ENCODE measurements at regions not wholly inside any gene's neighbourhood (a gene's known extent, or its start where the extent isn't known, plus 50 kb on each side); places are given as distances from the start of the nearest gene placed in this dataset.

DNA sequence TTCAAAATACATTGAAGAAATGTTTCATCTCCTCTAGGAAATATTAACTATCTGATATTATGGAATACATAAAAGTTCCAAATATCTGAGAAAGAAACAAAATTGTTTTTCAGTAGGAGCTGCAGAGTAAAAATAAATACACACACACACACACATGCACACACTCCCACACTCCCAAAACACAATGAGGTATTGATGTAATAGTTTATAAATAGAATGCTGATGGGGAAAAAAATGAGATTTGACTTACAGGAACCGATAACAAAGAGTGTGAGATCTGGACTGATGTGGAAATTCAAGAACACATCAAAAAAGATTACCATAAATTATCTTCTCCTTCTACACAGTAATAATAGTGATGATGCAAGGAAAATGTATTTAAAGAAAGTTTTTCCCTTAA lies 438.0 kb upstream of the CELF2 start:
- H3K27ac ChIP-seq (ENCODE audit: low read depth, low read length, severe bottlenecking), result no peak overlapping the region
- H3K36me3 ChIP-seq (ENCODE audit: control insufficient read depth, insufficient read depth, low read length), result no peaks in the 10 kb centered on the region
- no peaks in the 10 kb centered on the region for H3K9me3 ChIP-seq (ENCODE audit: control insufficient read depth, low read length)
- H3K4me1 ChIP-seq (ENCODE audit: control insufficient read depth, insufficient read depth, low read length, poor library complexity, severe bottlenecking), result no peaks in the 10 kb centered on the region
- no CpG with 5 or more reads among the region's 1 CpG for WGBS, 2 experiments (ENCODE audit: insufficient coverage in 2 of 2)
- H3K4me3 ChIP-seq (ENCODE audit: extremely low read depth, insufficient read depth, low read length, poor library complexity, severe bottlenecking), result no peak overlapping the region

DNA sequence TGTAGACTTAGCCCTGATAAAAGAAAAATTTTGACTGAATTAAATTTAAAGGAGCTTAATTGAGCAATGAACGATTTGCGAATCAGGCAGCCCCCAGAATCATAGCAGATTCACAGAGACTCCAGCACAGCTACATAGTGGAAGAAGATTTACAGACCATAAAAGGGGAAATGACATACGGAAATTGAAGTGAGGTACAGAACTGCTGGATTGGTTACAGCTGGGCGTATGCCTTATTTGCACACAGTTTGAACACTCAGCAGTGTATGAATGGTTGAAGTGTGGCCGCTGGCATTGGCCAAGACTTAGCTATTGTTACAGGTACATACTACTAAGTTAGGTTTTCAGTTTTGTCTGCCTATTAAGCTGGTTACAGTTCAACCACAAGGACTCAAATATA lies 433.5 kb upstream of the CELF2 start:
- no peaks in the 10 kb centered on the region for H3K9me3 ChIP-seq (ENCODE audit: control insufficient read depth, low read length)
- no peak overlapping the region for H3K4me3 ChIP-seq (ENCODE audit: extremely low read depth, insufficient read depth, low read length, poor library complexity, severe bottlenecking)
- WGBS, 2 experiments (ENCODE audit: insufficient coverage in 2 of 2), result 97 to 100% methylated on average over 2 to 4 of the region's 5 CpGs
- no peaks in the 10 kb centered on the region for H3K36me3 ChIP-seq (ENCODE audit: control insufficient read depth, insufficient read depth, low read length)
- peaks cover 5% of the 10 kb centered on the region for H3K4me1 ChIP-seq (ENCODE audit: control insufficient read depth, insufficient read depth, low read length, poor library complexity, severe bottlenecking)
- H3K27ac ChIP-seq (ENCODE audit: low read depth, low read length, severe bottlenecking), result no peak overlapping the region

GRCh38 chr10:10587744-10588393 lies 429.8 kb upstream of the CELF2 start:
- Histone ChIP-seq H3K27ac (ENCODE audit: low read depth, low read length, severe bottlenecking) (no peak overlapping the region), H3K4me1 (ENCODE audit: control insufficient read depth, insufficient read depth, low read length, poor library complexity, severe bottlenecking) (peaks cover 11% of the 10 kb centered on the region), H3K36me3 (ENCODE audit: control insufficient read depth, insufficient read depth, low read length) (no peaks in the 10 kb centered on the region), H3K9me3 (ENCODE audit: control insufficient read depth, low read length) (no peaks in the 10 kb centered on the region), H3K4me3 (ENCODE audit: extremely low read depth, insufficient read depth, low read length, poor library complexity, severe bottlenecking) (no peak overlapping the region)
- 91% methylated on average over 4 of the region's 5 CpGs; no CpG with 5 or more reads in 1 of the 2 experiments for WGBS, 2 experiments (ENCODE audit: insufficient coverage in 2 of 2)

DNA sequence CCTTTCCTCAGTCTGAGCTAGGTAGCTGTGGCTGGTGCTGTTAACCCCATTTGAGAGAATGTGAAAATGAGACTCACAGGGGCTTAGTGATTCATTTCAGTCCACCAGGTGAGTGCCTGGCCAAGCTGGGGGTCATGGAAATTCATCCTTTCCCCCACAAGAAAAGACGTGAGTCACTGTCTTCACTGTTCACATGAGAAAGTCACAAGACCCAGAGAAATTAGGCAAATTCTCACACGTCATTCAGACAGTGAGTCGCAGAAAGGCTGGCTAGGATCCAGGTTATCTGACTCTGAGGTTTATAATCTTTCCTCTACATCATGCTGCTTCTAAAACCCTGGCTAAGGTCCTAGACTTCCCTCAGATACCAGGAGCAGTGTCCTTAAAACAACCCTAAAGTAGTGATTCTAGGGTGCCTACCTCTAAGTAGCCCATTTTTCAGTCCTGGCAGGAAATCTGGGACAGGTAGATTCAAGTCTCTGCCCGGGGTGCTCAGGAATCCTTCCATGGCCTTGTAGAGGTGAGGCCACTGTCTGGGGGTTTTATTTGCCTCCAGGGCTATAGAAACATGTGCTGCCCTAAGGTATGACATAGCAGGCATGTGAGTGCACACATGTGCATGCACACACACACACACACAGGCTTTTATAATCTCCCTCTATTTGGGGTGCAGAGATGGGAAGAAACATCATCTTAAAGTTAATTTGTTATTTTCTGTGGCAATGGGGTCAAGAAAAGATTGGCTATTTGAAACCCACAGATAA lies 427.9 kb upstream of the CELF2 start:
- H3K9me3 ChIP-seq (ENCODE audit: control insufficient read depth, low read length), result no peaks in the 10 kb centered on the region
- H3K36me3 ChIP-seq (ENCODE audit: control insufficient read depth, insufficient read depth, low read length), result no peaks in the 10 kb centered on the region
- WGBS, 2 experiments (ENCODE audit: insufficient coverage in 2 of 2), result 93 to 96% methylated on average over 3 of the region's 4 CpGs
- no peak overlapping the region for H3K4me3 ChIP-seq (ENCODE audit: extremely low read depth, insufficient read depth, low read length, poor library complexity, severe bottlenecking)
- H3K27ac ChIP-seq (ENCODE audit: low read depth, low read length, severe bottlenecking), result no peak overlapping the region
- peaks cover 11% of the 10 kb centered on the region for H3K4me1 ChIP-seq (ENCODE audit: control insufficient read depth, insufficient read depth, low read length, poor library complexity, severe bottlenecking)

DNA sequence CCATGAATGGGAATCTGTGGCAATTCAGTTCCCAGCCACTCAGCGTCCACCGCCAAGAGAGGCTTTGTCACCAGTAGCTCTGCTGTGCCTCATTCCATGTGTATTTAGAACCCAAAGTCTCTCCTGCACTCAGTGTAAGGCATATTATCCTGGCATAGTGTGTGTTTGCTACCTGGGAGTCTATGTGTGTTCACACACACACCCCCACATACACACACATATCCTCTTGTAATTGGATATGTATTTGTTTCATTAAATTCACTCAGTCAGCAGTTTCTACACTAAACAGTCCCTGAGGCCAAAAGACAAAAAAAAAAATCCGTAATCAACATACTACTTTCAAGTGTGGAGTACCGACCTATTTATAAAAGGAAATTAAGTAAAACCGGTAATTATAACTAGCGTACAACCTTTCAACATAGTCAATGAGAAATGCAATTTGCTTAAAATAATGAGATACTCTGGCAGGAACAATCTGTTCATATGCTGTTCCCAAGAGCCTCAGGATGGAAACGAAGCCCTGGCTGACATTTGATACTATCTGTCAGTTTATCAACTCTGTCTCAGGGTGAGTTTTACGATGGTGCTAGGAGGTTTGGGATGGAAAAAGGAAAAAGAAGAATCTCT lies 425.8 kb upstream of the CELF2 start:
- Histone ChIP-seq H3K9me3 (ENCODE audit: control insufficient read depth, low read length) (no peaks in the 10 kb centered on the region), H3K36me3 (ENCODE audit: control insufficient read depth, insufficient read depth, low read length) (no peaks in the 10 kb centered on the region), H3K4me3 (ENCODE audit: extremely low read depth, insufficient read depth, low read length, poor library complexity, severe bottlenecking) (no peak overlapping the region), H3K27ac (ENCODE audit: low read depth, low read length, severe bottlenecking) (no peak overlapping the region), H3K4me1 (ENCODE audit: control insufficient read depth, insufficient read depth, low read length, poor library complexity, severe bottlenecking) (peaks cover 11% of the 10 kb centered on the region)
- WGBS, 2 experiments (ENCODE audit: insufficient coverage in 2 of 2), result 68 to 92% methylated on average over 2 to 3 of the region's 8 CpGs

DNA sequence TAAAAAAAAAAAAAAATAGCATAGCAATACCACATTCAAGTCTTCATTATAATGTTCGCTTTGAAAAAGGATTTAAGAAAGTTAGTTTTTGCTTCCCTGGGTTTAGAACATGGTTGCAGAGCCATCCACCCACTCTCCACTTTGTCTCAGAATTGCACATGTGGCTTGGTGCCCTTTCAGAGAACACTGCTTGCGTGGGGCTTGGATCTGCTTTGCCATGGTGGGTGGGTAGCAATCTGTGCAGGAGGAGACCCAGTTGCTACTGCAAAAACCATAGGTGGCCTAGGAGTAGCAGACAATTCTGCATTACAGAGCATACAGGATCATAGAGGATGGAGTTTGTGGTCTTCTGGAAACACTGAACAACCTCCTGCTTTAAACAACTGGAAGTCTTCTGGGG lies 421.4 kb upstream of the CELF2 start:
- Histone ChIP-seq H3K4me1 (ENCODE audit: control insufficient read depth, insufficient read depth, low read length, poor library complexity, severe bottlenecking) (peaks cover 6% of the 10 kb centered on the region), H3K27ac (ENCODE audit: low read depth, low read length, severe bottlenecking) (no peak overlapping the region), H3K9me3 (ENCODE audit: control insufficient read depth, low read length) (no peaks in the 10 kb centered on the region), H3K36me3 (ENCODE audit: control insufficient read depth, insufficient read depth, low read length) (no peaks in the 10 kb centered on the region), H3K4me3 (ENCODE audit: extremely low read depth, insufficient read depth, low read length, poor library complexity, severe bottlenecking) (no peak overlapping the region)
- WGBS, 2 experiments (ENCODE audit: insufficient coverage in 2 of 2), result 80% methylated on average over 1 of the region's 2 CpGs; no CpG with 5 or more reads in 1 of the 2 experiments

DNA sequence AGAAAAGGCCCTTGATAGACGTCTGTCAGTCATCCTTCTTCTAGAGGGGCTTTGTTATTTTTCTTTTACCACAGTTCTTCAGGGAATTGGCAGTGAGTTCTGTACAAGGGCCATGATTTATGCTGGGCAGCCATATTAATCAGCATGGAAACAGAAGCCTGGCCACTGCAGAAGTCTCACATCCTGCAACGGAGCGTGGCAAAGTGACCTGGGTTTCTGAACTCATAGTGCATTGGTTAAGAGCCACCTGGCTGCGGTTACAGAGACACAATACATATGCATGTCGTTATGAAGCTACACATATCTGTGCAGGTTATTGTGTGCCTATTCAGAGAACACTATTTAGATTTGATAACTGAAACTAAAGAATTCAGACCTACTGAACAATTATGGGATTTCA lies 419.4 kb upstream of the CELF2 start:
- H3K4me3 ChIP-seq (ENCODE audit: extremely low read depth, insufficient read depth, low read length, poor library complexity, severe bottlenecking), result no peak overlapping the region

GRCh38 chr10:10600004-10600403 lies 417.7 kb upstream of the CELF2 start:
- Histone ChIP-seq H3K9me3 (ENCODE audit: control insufficient read depth, low read length) (no peaks in the 10 kb centered on the region), H3K4me3 (ENCODE audit: extremely low read depth, insufficient read depth, low read length, poor library complexity, severe bottlenecking) (no peak overlapping the region), H3K4me1 (ENCODE audit: control insufficient read depth, insufficient read depth, low read length, poor library complexity, severe bottlenecking) (no peaks in the 10 kb centered on the region), H3K27ac (ENCODE audit: low read depth, low read length, severe bottlenecking) (no peak overlapping the region), H3K36me3 (ENCODE audit: control insufficient read depth, insufficient read depth, low read length) (no peaks in the 10 kb centered on the region)
- WGBS, 2 experiments (ENCODE audit: insufficient coverage in 2 of 2), result 71 to 100% methylated on average over 1 to 3 of the region's 5 CpGs

More for the DNA sequence above, 419.4 kb upstream of the CELF2 start:
- no peak overlapping the region for H3K27ac ChIP-seq (ENCODE audit: low read depth, low read length, severe bottlenecking)
- H3K4me1 ChIP-seq (ENCODE audit: control insufficient read depth, insufficient read depth, low read length, poor library complexity, severe bottlenecking), result no peaks in the 10 kb centered on the region
- no peaks in the 10 kb centered on the region for H3K9me3 ChIP-seq (ENCODE audit: control insufficient read depth, low read length)
- 100% methylated on average over 2 of the region's 5 CpGs for WGBS, 2 experiments (ENCODE audit: insufficient coverage in 2 of 2)
- H3K36me3 ChIP-seq (ENCODE audit: control insufficient read depth, insufficient read depth, low read length), result no peaks in the 10 kb centered on the region

DNA sequence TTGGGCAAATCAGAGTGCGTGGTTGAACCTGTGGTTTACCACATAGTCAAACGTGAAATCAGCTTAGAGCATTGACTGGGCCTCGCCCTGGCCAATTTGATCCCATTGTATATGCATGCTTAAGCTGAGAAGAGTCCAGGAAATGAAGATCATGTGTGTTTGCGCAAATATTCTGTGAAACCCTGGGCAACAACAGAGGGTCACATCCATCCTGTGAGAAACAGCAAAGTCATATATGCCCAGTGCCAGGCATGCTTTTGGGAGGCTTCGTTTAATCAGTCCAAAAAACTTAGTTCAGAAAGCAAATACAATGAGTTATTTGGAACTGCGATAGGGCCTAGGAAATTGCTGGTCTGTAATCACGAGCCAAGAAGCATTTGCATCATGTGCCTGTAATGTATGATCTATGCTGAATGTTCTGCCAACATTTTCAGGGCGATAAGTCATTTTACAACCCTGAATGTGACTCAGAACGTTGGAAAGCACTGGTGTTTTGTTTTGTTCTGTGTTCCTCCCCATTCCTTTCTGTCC lies 412.1 kb upstream of the CELF2 start:
- 88 to 96% methylated on average over 7 to 9 of the region's 9 CpGs for WGBS, 2 experiments (ENCODE audit: insufficient coverage in 2 of 2)
- no peaks in the 10 kb centered on the region for H3K4me1 ChIP-seq (ENCODE audit: control insufficient read depth, insufficient read depth, low read length, poor library complexity, severe bottlenecking)
- no peak overlapping the region for H3K27ac ChIP-seq (ENCODE audit: low read depth, low read length, severe bottlenecking)
- H3K36me3 ChIP-seq (ENCODE audit: control insufficient read depth, insufficient read depth, low read length), result no peaks in the 10 kb centered on the region
- H3K4me3 ChIP-seq (ENCODE audit: extremely low read depth, insufficient read depth, low read length, poor library complexity, severe bottlenecking), result no peak overlapping the region
- H3K9me3 ChIP-seq (ENCODE audit: control insufficient read depth, low read length), result no peaks in the 10 kb centered on the region

GRCh38 chr10:10609379-10609955 lies 408.2 kb upstream of the CELF2 start:
- Histone ChIP-seq H3K27ac (ENCODE audit: low read depth, low read length, severe bottlenecking) (no peak overlapping the region), H3K36me3 (ENCODE audit: control insufficient read depth, insufficient read depth, low read length) (no peaks in the 10 kb centered on the region), H3K9me3 (ENCODE audit: control insufficient read depth, low read length) (no peaks in the 10 kb centered on the region), H3K4me1 (ENCODE audit: control insufficient read depth, insufficient read depth, low read length, poor library complexity, severe bottlenecking) (no peaks in the 10 kb centered on the region), H3K4me3 (ENCODE audit: extremely low read depth, insufficient read depth, low read length, poor library complexity, severe bottlenecking) (no peak overlapping the region)
- 88 to 93% methylated on average over 3 to 4 of the region's 8 CpGs for WGBS, 2 experiments (ENCODE audit: insufficient coverage in 2 of 2)
